KMS-11 (cell line): ENCODE measurements at regions not wholly inside any gene's neighbourhood (a gene's known extent, or its start where the extent isn't known, plus 50 kb on each side); places are given as distances from the start of the nearest gene placed in this dataset.

ENCODE experiments used
- H2AFZ ChIP-seq: fragments of 200-600 bp; sonication (generic); 2 replicates; pipeline ENCODE4 v1.6.1; 2016; ENCODE audit warnings: antibody characterized with exemption, mixed run types, low read depth
- H3K27ac ChIP-seq: fragments of 200-600 bp; sonication (generic); 2 replicates; pipeline ENCODE4 v1.6.1; 2016; ENCODE audit warnings: mild to moderate bottlenecking, mixed run types
- H3K27me3 ChIP-seq: fragments of 200-600 bp; sonication (generic); 2 replicates; pipeline ENCODE4 v1.6.1; 2017; ENCODE audit warnings: mild to moderate bottlenecking, low read depth, mixed run types, moderate library complexity; ENCODE audit not compliant: insufficient read depth
- H3K36me3 ChIP-seq: fragments of 200-600 bp; sonication (generic); 2 replicates; pipeline ENCODE4 v1.6.1; 2017; ENCODE audit warnings: mild to moderate bottlenecking, mixed run types; ENCODE audit not compliant: insufficient read depth
- H3K4me1 ChIP-seq: fragments of 200-600 bp; sonication (generic); 2 replicates; pipeline ENCODE4 v1.6.1; 2016; ENCODE audit warnings: mild to moderate bottlenecking, low read depth, mixed run types; ENCODE audit not compliant: poor library complexity, severe bottlenecking
- H3K4me2 ChIP-seq: fragments of 200-600 bp; sonication (generic); 2 replicates; pipeline ENCODE4 v1.7.0; 2016; ENCODE audit warnings: mild to moderate bottlenecking, mixed run types
- H3K4me3 ChIP-seq: fragments of 200-600 bp; sonication (generic); IDR thresholded peaks from 2 replicates; pipeline ENCODE4 v1.6.1; 2017; ENCODE audit warnings: low read depth, low read length, mixed read lengths; ENCODE audit not compliant: insufficient read depth
- H3K79me2 ChIP-seq: fragments of 200-600 bp; sonication (generic); 2 replicates; pipeline ENCODE4 v1.6.1; 2016; ENCODE audit warnings: low read depth, mixed run types; ENCODE audit not compliant: insufficient read depth
- H3K9ac ChIP-seq: fragments of 200-600 bp; sonication (generic); 2 replicates; pipeline ENCODE4 v1.6.1; 2016; ENCODE audit warnings: mild to moderate bottlenecking, mixed run types
- H4K20me1 ChIP-seq: fragments of 200-600 bp; sonication (generic); 2 replicates; pipeline ENCODE4 v1.6.1; 2016; ENCODE audit warnings: mild to moderate bottlenecking, mixed run types; ENCODE audit not compliant: insufficient read depth
- TF ChIP-seq, protein P1 (sequence below): fragments of 200-600 bp; sonication (generic); conservative IDR thresholded peaks from 2 replicates; pipeline ENCODE4 v1.6.1; 2017; ENCODE audit warnings: low read depth, mild to moderate bottlenecking, antibody characterized with exemption, low read length, moderate library complexity, mixed read lengths

- H2AFZ ChIP-seq, result no peak overlapping the region
- no peak overlapping the region for H3K4me2 ChIP-seq
- no peak overlapping the region for H3K4me3 ChIP-seq
- H4K20me1 ChIP-seq, result no peaks in the 10 kb centered on the region
- H3K27ac ChIP-seq, result no peak overlapping the region
- H3K36me3 ChIP-seq, result no peaks in the 10 kb centered on the region
- peaks cover 5% of the 10 kb centered on the region for H3K4me1 ChIP-seq
- TF ChIP-seq, protein P1, sequence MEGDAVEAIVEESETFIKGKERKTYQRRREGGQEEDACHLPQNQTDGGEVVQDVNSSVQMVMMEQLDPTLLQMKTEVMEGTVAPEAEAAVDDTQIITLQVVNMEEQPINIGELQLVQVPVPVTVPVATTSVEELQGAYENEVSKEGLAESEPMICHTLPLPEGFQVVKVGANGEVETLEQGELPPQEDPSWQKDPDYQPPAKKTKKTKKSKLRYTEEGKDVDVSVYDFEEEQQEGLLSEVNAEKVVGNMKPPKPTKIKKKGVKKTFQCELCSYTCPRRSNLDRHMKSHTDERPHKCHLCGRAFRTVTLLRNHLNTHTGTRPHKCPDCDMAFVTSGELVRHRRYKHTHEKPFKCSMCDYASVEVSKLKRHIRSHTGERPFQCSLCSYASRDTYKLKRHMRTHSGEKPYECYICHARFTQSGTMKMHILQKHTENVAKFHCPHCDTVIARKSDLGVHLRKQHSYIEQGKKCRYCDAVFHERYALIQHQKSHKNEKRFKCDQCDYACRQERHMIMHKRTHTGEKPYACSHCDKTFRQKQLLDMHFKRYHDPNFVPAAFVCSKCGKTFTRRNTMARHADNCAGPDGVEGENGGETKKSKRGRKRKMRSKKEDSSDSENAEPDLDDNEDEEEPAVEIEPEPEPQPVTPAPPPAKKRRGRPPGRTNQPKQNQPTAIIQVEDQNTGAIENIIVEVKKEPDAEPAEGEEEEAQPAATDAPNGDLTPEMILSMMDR, result no peak
- H3K9ac ChIP-seq, result no peak overlapping the region
- H3K27me3 ChIP-seq, result no peaks in the 10 kb centered on the region
- no peaks in the 10 kb centered on the region for H3K79me2 ChIP-seq
Observed at GRCh38 chr3:194075802-194076460, 60.0 kb upstream of the HES1 start.

- H3K79me2 ChIP-seq, result no peaks in the 10 kb centered on the region
- no peaks in the 10 kb centered on the region for H4K20me1 ChIP-seq
- no peaks in the 10 kb centered on the region for H3K36me3 ChIP-seq
- no peak overlapping the region for H2AFZ ChIP-seq
- TF ChIP-seq, protein P1, result no peak
- H3K4me3 ChIP-seq, result no peak overlapping the region
- no peaks in the 10 kb centered on the region; the same call in 1 of the 2 replicates for H3K27me3 ChIP-seq
- H3K4me2 ChIP-seq, result no peak overlapping the region
- H3K27ac ChIP-seq, result no peak overlapping the region
- no peak overlapping the region for H3K9ac ChIP-seq
- peaks cover 2% of the 10 kb centered on the region for H3K4me1 ChIP-seq
Observed at GRCh38 chr3:194076475-194076874, 59.5 kb upstream of the HES1 start.

DNA sequence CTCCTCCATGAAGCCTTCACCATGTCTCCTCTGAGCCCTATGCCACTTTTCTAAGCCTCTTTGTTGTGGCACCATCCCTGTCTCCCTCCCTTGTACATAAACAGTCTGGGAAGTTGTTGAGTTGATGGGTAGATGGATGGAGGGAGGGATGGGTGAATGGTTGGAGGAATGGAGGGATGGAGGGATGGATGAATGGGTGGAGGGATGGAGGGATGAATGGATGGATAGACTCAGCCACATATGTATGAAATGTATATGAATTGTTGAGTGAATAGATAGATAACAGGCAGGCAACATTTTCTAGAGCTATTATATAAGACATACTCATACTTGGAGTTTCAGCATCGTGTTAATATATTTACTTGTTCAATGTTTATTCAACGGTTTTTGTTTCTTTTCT, 58.3 kb upstream of the HES1 start:
- Histone ChIP-seq H2AFZ (no peak overlapping the region), H3K27ac (no peak overlapping the region), H3K9ac (no peak overlapping the region), H3K4me1 (no peaks in the 10 kb centered on the region), H3K4me2 (no peak overlapping the region), H3K79me2 (no peaks in the 10 kb centered on the region), H3K4me3 (no peak overlapping the region), H4K20me1 (no peaks in the 10 kb centered on the region), H3K27me3 (peaks cover 3% of the 10 kb centered on the region; the same call in 1 of the 2 replicates), H3K36me3 (no peaks in the 10 kb centered on the region)
- TF ChIP-seq, protein P1, result no peak

DNA sequence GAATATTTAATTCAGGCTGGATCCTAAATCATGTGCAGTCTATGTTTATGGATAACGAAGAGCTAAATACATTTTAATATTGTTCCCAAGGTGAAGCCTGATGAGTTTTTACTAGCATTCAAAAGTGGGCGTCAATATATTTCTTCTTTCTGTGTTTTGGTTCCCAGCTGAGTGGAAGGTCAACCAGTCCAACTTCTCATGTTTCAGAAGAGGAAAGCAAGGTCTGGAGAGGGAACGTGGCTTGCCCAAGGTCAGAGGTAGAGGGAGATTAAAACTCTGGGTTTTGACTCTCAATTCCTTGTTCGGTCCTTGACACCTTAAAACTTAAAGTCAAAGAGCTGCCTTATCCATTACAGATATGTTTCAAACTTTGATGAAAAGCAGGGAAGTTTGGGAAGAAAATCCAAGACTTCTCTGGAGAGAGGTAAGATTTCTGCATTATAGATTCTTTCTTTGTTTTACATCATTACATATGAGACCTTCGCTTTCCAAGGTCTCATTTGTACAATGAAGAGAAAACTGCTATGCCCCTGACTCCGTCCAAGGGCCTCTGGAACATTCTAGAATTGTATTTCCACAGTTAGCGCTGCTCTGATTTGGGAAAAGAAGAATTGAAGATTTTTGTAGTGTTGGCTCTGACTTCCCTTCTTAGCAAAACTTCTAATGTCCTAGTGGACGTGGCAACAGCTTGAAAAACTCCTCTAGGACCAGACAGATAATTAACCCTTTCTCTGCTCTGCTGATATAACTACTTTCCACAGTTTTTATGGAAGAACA, 57.7 kb upstream of the HES1 start:
- Histone ChIP-seq H2AFZ (no peak overlapping the region), H3K4me3 (no peak overlapping the region), H3K4me1 (no peaks in the 10 kb centered on the region), H3K9ac (no peak overlapping the region), H3K27me3 (peaks cover 3% of the 10 kb centered on the region; the same call in 1 of the 2 replicates), H4K20me1 (no peaks in the 10 kb centered on the region), H3K36me3 (no peaks in the 10 kb centered on the region), H3K27ac (no peak overlapping the region), H3K4me2 (no peak overlapping the region), H3K79me2 (no peaks in the 10 kb centered on the region)
- TF ChIP-seq, protein P1, result no peak
